CD4-positive, CD25-positive, alpha-beta regulatory T cell (primary cell): ENCODE measurements at regions not wholly inside any gene's neighbourhood (a gene's known extent, or its start where the extent isn't known, plus 50 kb on each side); places are given as distances from the start of the nearest gene placed in this dataset.

Experiments used
- ATAC-seq, 2 donors: fragments of 150-1000 bp; cut with Tn5 transposase; one replicate each; pipeline ENCODE4 v1.10.0; 2021; ENCODE audit warnings: low read depth in 2 of 2, moderate number of reproducible peaks in 2 of 2, moderate library complexity in 1 of 2
- DNase-seq, 3 donors: peaks; one replicate each; pipeline versions ENCODE4 v3.0.0 to v3.0.0-alpha.2; 2012 to 2022; ENCODE audit warnings: mixed read lengths in 1 of 3
- H3K27ac ChIP-seq: one replicate; pipeline ENCODE4 v1.7.0; 2013; ENCODE audit warnings: mild to moderate bottlenecking, low read length; ENCODE audit not compliant: insufficient read depth, poor library complexity, severe bottlenecking
- H3K27me3 ChIP-seq: one replicate; pipeline ENCODE4 v1.7.0; 2013; ENCODE audit warnings: low read length; ENCODE audit not compliant: control insufficient read depth, insufficient read depth
- H3K36me3 ChIP-seq: one replicate; pipeline ENCODE4 v1.7.0; 2013; ENCODE audit warnings: mild to moderate bottlenecking, low read length, moderate library complexity; ENCODE audit not compliant: control insufficient read depth, insufficient read depth
- H3K4me1 ChIP-seq: 2 replicates; pipeline ENCODE4 v1.7.0; 2013; ENCODE audit warnings: mild to moderate bottlenecking, low read length; ENCODE audit not compliant: insufficient read depth, control insufficient read depth, poor library complexity, severe bottlenecking
- H3K4me3 ChIP-seq: one replicate; pipeline ENCODE4 v1.7.0; 2013; ENCODE audit warnings: low read depth, mild to moderate bottlenecking, low read length, moderate library complexity
- H3K9me3 ChIP-seq, 2 experiments: 1 replicate in 1 of 2; 2 replicates in 1 of 2; pipeline ENCODE4 v1.7.0; 2013; ENCODE audit warnings: low read length in 2 of 2, mild to moderate bottlenecking in 1 of 2, moderate library complexity in 1 of 2; ENCODE audit not compliant: control insufficient read depth in 2 of 2
- H3K27ac Mint-ChIP-seq, 3 donors: one replicate each; pipeline ENCODE4 v1.8.0; 2020 to 2022; ENCODE audit warnings: mild to moderate bottlenecking in 3 of 3, mixed read lengths in 3 of 3, moderate library complexity in 2 of 3
- H3K27me3 Mint-ChIP-seq: one replicate; pipeline ENCODE4 v1.8.0; 2022; ENCODE audit warnings: mild to moderate bottlenecking, mixed read lengths
- H3K36me3 Mint-ChIP-seq: one replicate; pipeline ENCODE4 v1.8.0; 2020; ENCODE audit warnings: mixed read lengths
- H3K4me1 Mint-ChIP-seq, 4 donors: one replicate each; pipeline ENCODE4 v1.8.0; 2020 to 2022; ENCODE audit warnings: mixed read lengths in 4 of 4, mild to moderate bottlenecking in 1 of 4
- H3K4me3 Mint-ChIP-seq, 4 donors: one replicate each; pipeline ENCODE4 v1.8.0; 2020 to 2022; ENCODE audit warnings: mild to moderate bottlenecking in 4 of 4, mixed read lengths in 4 of 4, moderate library complexity in 3 of 4
- H3K9me3 Mint-ChIP-seq, 7 donors: one replicate each; pipeline ENCODE4 v1.8.0; 2020 to 2022; ENCODE audit warnings: mixed read lengths in 7 of 7, mild to moderate bottlenecking in 3 of 7, moderate library complexity in 2 of 7

DNA sequence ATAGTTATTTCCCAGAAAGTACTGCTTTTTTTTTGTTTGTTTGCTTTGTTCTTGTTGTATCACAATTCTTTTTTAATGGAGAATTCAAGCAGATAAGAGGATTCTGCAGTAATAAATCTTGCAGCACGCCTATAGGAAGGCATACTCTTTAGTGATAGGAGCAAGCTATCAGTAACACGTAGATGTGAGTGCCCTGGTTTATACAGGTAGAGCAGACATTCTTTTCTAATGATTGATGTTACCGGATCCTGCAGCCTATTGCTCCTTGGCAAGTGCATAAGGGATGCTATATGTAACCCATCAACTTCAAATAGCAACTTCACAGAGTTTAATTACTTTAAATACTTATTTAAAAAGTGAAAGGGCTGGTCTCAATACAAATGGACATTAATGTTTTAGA lies 834.2 kb upstream of the GCFC2 start:
- no peak for ATAC-seq
- H3K4me1 Mint-ChIP-seq, result no peaks in the 10 kb centered on the region
- no peak for DNase-seq

DNA sequence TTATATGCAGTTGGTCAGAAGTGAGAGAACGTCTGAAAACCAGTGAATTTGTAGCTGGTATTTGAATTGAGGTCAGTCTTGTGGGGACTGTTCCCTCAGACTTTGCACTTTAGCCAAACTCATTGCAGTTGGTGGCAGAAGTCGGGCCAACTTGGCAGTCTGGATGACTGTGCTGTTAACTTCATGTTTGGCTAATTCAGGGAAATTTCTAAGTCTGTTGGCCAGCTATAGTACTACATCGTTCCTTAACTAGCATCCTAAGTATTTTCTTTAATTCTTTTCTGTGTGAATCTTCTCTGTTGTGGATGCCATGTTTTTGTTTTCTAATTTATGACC lies 806.8 kb upstream of the GCFC2 start:
- ATAC-seq, result no peak
- H3K27me3 Mint-ChIP-seq, result no peaks in the 10 kb centered on the region
- Histone ChIP-seq H3K27ac (no peak overlapping the region), H3K4me1 (no peaks in the 10 kb centered on the region), H3K27me3 (no peaks in the 10 kb centered on the region), H3K9me3 (peaks cover 5% of the 10 kb centered on the region in 2 experiments), H3K36me3 (no peaks in the 10 kb centered on the region), H3K4me3 (no peak overlapping the region)
- no peaks in the 10 kb centered on the region for H3K4me1 Mint-ChIP-seq
- H3K4me3 Mint-ChIP-seq, result no peak overlapping the region
- peaks cover 0 to 32% (median 7%) of the 10 kb centered on the region in 7 donors for H3K9me3 Mint-ChIP-seq
- no peak for DNase-seq
- no peak overlapping the region for H3K27ac Mint-ChIP-seq
- no peaks in the 10 kb centered on the region for H3K36me3 Mint-ChIP-seq

More for the DNA sequence above, 834.2 kb upstream of the GCFC2 start:
- Histone ChIP-seq H3K27ac (no peak overlapping the region), H3K36me3 (no peaks in the 10 kb centered on the region), H3K27me3 (no peaks in the 10 kb centered on the region), H3K4me3 (no peak overlapping the region), H3K9me3 (no peaks in the 10 kb centered on the region), H3K4me1 (no peaks in the 10 kb centered on the region)
- Mint-ChIP-seq H3K9me3 (peaks cover 1 to 16% (median 6%) of the 10 kb centered on the region in 7 donors), H3K27ac (peak overlapping the region in 1 of 3 donors; percentile 27), H3K36me3 (no peaks in the 10 kb centered on the region), H3K27me3 (no peaks in the 10 kb centered on the region), H3K4me3 (no peak overlapping the region)

DNA sequence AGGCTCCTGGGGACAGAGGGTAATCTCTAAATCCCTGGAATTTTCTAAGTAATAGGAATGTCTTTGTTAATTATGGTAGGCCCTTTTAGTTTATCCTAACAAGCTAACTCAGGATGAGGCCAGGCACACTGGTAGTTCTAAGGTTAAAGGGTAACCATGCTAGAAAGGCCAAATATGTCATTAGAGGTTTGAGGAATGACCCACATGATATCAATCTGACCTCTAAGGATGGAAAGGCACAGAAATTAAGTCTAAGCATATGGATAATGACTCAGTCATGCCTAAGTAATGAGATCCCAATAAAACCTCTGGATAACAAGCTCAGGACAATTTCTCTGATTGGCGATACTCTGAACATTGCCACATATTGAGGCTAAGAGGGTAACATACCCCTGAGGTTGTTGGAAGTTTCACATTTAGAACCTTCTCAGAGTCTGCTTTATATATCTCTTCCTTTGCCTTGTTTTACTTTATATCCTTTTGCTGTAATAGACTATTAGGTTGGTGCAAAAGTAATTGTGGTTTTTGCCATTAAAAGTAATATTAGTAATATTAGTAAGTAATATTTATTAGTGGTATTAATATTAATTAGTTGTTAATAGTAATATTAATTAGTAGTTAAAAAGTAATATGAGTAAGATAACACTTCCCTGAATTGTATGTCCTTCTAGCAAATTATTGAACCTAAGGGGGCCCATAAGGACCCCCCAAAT lies 806.3 kb upstream of the GCFC2 start:
- no peak overlapping the region for H3K27ac ChIP-seq
- ATAC-seq, result no peak
- Mint-ChIP-seq H3K9me3 (peaks cover 0 to 28% (median 6%) of the 10 kb centered on the region in 7 donors), H3K27me3 (no peaks in the 10 kb centered on the region), H3K4me3 (no peak overlapping the region), H3K4me1 (no peaks in the 10 kb centered on the region), H3K27ac (no peak overlapping the region), H3K36me3 (no peaks in the 10 kb centered on the region)
- DNase-seq, result no peak
- H3K9me3 ChIP-seq, result peaks cover 5% of the 10 kb centered on the region in 2 experiments
- no peaks in the 10 kb centered on the region for H3K4me1 ChIP-seq
- no peak overlapping the region for H3K4me3 ChIP-seq
- no peaks in the 10 kb centered on the region for H3K36me3 ChIP-seq
- H3K27me3 ChIP-seq, result no peaks in the 10 kb centered on the region

DNA sequence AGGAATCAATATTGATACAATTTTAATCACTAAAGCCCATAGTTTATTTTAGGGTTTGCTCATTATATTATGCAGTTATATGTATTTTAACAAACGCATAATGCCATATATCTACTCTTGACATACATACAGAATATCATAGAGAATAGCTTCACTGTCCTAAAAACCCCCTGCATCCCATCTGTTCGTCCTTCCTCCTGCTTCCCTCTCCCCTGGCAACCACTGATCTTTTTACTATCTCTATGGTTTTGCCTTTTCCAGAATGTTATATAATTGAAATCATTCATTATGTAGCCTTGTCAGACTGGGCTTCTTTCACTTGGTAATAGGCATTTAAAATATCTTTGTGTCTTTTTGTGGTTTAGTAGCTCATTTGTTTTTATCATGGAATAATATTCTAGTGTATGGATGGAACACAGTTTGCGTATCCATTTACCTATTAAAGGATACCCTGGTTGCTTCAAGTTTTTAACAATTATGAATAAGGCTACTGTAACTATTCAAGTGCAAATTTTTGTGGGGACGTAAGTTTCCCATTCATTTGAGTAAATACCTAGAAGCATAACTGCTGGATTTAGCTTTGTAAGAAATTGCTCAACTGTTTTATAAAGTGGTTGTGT lies 801.6 kb upstream of the GCFC2 start:
- Histone ChIP-seq H3K27me3 (no peaks in the 10 kb centered on the region), H3K36me3 (no peaks in the 10 kb centered on the region), H3K4me1 (no peaks in the 10 kb centered on the region), H3K27ac (no peak overlapping the region), H3K9me3 (peaks cover 3 to 5% of the 10 kb centered on the region in 2 experiments), H3K4me3 (no peak overlapping the region)
- no peaks in the 10 kb centered on the region for H3K27me3 Mint-ChIP-seq
- H3K9me3 Mint-ChIP-seq, result peaks cover 0 to 25% (median 2%) of the 10 kb centered on the region in 7 donors
- ATAC-seq (no peak), DNase-seq (no peak)
- H3K27ac Mint-ChIP-seq, result no peak overlapping the region
- no peaks in the 10 kb centered on the region for H3K4me1 Mint-ChIP-seq
- no peaks in the 10 kb centered on the region for H3K36me3 Mint-ChIP-seq
- H3K4me3 Mint-ChIP-seq, result no peak overlapping the region

DNA sequence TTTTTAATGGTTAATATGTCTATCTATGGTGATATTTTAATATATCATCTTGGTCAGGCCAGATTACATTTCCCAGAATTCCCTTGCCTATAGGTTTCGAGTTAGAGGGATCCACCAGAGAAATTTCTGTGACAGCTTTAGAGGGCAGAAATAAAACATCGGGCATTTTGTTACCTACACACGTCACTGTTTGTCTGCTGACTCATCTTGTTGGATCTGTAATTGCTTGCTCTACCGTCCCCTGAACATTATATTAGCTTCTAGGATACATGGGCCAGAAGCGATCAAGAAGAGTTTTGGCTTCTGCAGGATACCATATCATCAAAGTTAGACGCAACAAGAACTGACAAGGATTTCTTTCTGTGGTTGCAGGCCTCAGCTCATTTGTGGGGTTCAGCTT lies 795.8 kb upstream of the GCFC2 start:
- no peak overlapping the region for H3K4me3 Mint-ChIP-seq
- H3K9me3 ChIP-seq, result no peaks in the 10 kb centered on the region
- no peaks in the 10 kb centered on the region for H3K36me3 Mint-ChIP-seq
- no peak overlapping the region for H3K27ac Mint-ChIP-seq
- H3K4me1 ChIP-seq, result no peaks in the 10 kb centered on the region
- DNase-seq, result no peak
- no peaks in the 10 kb centered on the region for H3K4me1 Mint-ChIP-seq
- no peak overlapping the region for H3K27ac ChIP-seq
- no peak overlapping the region for H3K4me3 ChIP-seq
- H3K9me3 Mint-ChIP-seq, result peaks cover 0 to 14% (median 2%) of the 10 kb centered on the region in 7 donors
- no peak for ATAC-seq
- no peaks in the 10 kb centered on the region for H3K36me3 ChIP-seq
- H3K27me3 ChIP-seq, result no peaks in the 10 kb centered on the region
- no peaks in the 10 kb centered on the region for H3K27me3 Mint-ChIP-seq

DNA sequence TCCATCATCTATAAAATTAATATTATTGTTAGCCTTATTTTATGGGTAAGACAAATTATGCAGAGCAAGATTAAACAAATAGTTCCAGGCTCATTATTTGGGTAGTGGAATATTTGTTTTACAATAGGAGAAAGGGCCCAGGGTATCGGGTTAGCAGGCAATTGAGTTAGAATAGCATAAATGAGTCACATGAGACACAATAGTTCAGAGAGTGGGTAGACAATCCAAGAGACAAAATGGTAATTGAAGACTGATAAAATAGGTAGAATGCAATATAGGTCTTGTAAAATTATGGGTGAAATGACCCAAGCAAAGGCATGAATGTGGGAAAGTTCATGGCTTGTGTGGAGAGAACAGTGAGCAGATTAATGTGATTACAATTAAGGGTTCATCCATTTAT lies 790.9 kb upstream of the GCFC2 start:
- Mint-ChIP-seq H3K4me3 (no peak overlapping the region), H3K36me3 (no peaks in the 10 kb centered on the region), H3K27ac (no peak overlapping the region), H3K27me3 (no peaks in the 10 kb centered on the region), H3K9me3 (peaks cover 0 to 9% (median 3%) of the 10 kb centered on the region in 7 donors), H3K4me1 (no peaks in the 10 kb centered on the region)
- no peaks in the 10 kb centered on the region for H3K36me3 ChIP-seq
- ATAC-seq (no peak), DNase-seq (no peak)
- no peaks in the 10 kb centered on the region for H3K4me1 ChIP-seq
- no peak overlapping the region for H3K4me3 ChIP-seq
- no peaks in the 10 kb centered on the region for H3K27me3 ChIP-seq
- peaks cover 0 to 6% of the 10 kb centered on the region in 2 experiments for H3K9me3 ChIP-seq
- no peak overlapping the region for H3K27ac ChIP-seq

DNA sequence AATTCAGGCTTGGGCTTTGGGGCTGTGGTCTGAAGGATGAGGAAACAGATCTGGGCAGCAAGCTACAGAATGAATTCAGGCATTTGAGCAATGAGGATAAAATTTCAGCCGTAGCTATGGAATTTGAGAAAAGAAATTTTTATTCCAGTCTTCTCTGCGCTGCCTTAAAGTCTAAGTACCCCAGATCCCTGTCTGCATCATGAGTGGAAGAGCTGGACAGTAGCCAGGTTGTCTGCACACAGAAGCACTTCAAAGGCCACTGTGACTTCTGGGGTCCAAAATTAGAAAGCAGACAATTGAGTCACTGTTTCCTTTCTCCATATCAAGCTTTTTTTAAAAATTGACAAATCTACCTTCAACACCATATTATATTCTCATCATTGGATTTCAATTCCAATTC lies 787.6 kb upstream of the GCFC2 start:
- Mint-ChIP-seq H3K4me3 (no peak overlapping the region), H3K9me3 (peaks cover 0 to 9% (median 4%) of the 10 kb centered on the region in 7 donors), H3K4me1 (no peaks in the 10 kb centered on the region), H3K27ac (no peak overlapping the region), H3K27me3 (no peaks in the 10 kb centered on the region), H3K36me3 (no peaks in the 10 kb centered on the region)
- H3K27me3 ChIP-seq, result no peaks in the 10 kb centered on the region
- no peaks in the 10 kb centered on the region for H3K36me3 ChIP-seq
- H3K4me1 ChIP-seq, result no peaks in the 10 kb centered on the region
- H3K27ac ChIP-seq, result no peak overlapping the region
- H3K4me3 ChIP-seq, result no peak overlapping the region
- ATAC-seq, result no peak
- DNase-seq, result no peak
- H3K9me3 ChIP-seq, result peaks cover 0 to 6% of the 10 kb centered on the region in 2 experiments

DNA sequence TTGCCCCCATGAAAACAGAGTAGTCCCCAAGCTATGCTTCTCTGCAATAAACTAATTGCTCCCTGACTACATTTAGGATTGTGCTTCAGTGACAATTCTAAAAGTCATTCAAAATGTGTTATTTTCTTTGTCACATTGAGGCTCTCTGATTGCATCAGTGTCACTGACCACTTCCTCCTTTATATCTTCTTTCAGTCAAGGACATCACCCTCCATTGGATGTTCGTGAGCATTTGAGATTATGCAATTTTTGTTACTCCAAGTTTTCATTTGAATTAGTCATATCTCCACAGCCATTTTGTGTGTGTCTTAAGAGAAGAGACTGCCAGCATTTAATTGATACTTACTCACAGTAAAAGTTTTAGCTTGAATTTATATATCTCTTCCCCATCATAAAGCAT lies 780.8 kb upstream of the GCFC2 start:
- H3K4me3 Mint-ChIP-seq, result no peak overlapping the region
- no peaks in the 10 kb centered on the region for H3K4me1 Mint-ChIP-seq
- H3K36me3 ChIP-seq, result no peaks in the 10 kb centered on the region
- H3K9me3 Mint-ChIP-seq, result peaks cover 6 to 17% (median 8%) of the 10 kb centered on the region in 7 donors
- no peaks in the 10 kb centered on the region for H3K27me3 Mint-ChIP-seq
- peaks cover 0 to 4% of the 10 kb centered on the region in 2 experiments for H3K9me3 ChIP-seq
- no peak overlapping the region for H3K27ac Mint-ChIP-seq
- H3K4me1 ChIP-seq, result no peaks in the 10 kb centered on the region
- DNase-seq (no peak), ATAC-seq (no peak)
- H3K36me3 Mint-ChIP-seq, result no peaks in the 10 kb centered on the region
- no peak overlapping the region for H3K4me3 ChIP-seq
- no peak overlapping the region for H3K27ac ChIP-seq
- no peaks in the 10 kb centered on the region for H3K27me3 ChIP-seq
